GM10248 (cell line): ENCODE measurements at regions not wholly inside any gene's neighbourhood (a gene's known extent, or its start where the extent isn't known, plus 50 kb on each side); places are given as distances from the start of the nearest gene placed in this dataset.

Experiments used
- CTCF ChIA-PET: fragments of 300-600 bp; sonication (Branson Sonifier 250); formaldehyde crosslinking; extraction: SDS; loops from one replicate; lab custom pipeline; 2021; ENCODE audit warnings: antibody characterized with exemption; lab: Yijun Ruan, JAX
- POLR2A ChIA-PET: fragments of 350-650 bp; sonication (Branson Sonifier 250); formaldehyde crosslinking; extraction: SDS; loops from one replicate; lab custom pipeline; 2020; ENCODE audit warnings: antibody characterized with exemption; lab: Yijun Ruan, JAX
- DNase-seq: peaks from one replicate; pipeline ENCODE4 v3.0.0; 2012; ENCODE audit errors: extremely low spot score
- CTCF ChIP-seq: IDR thresholded peaks from 2 replicates; pipeline ENCODE4 v1.5.1; 2012; ENCODE audit warnings: mild to moderate bottlenecking, low read depth; ENCODE audit errors: extremely low read depth, missing control alignments, control extremely low read depth

- TF ChIP-seq CTCF: no peak
- ChIA-PET POLR2A (no interaction called here), CTCF (interaction anchor here (1.1 to 3.5 kb wide), 2 partner anchors 9 to 25 kb away, joined by 5 to 13 read pairs; no protein-coding TSS in a partner anchor)
- DNase-seq: no peak
These were observed 768.7 kb downstream of the ETS1 start for GRCh38 chr11:127818625-127819024.

- DNase-seq: no peak
- no peak for TF ChIP-seq CTCF
- ChIA-PET POLR2A (no interaction called here), CTCF (interaction anchor here (0.8 kb wide), 1 partner anchor 26 kb away, joined by 4 read pairs; no protein-coding TSS in a partner anchor)
These were observed 770.4 kb downstream of the ETS1 start for GRCh38 chr11:127816962-127817361.

GRCh38 chr11:127815331-127815730, 772.0 kb downstream of the ETS1 start:
- ChIA-PET POLR2A (no interaction called here), CTCF (interaction anchor here (1.1 kb wide), 1 partner anchor 12 kb away, joined by 3 read pairs; no protein-coding TSS in a partner anchor)
- no peak for DNase-seq
- no peak for TF ChIP-seq CTCF

- ChIA-PET POLR2A (no interaction called here), CTCF (no interaction called here)
- no peak for TF ChIP-seq CTCF
- no peak for DNase-seq
These were observed 780.9 kb downstream of the ETS1 start for GRCh38 chr11:127806501-127806900.

- no peak for TF ChIP-seq CTCF
- POLR2A ChIA-PET: no interaction called here
- no peak for DNase-seq
- CTCF ChIA-PET: no interaction called here
These were observed 781.6 kb downstream of the ETS1 start for GRCh38 chr11:127805771-127806170.

GRCh38 chr11:127804747-127805400, 782.5 kb downstream of the ETS1 start:
- ChIA-PET CTCF (no interaction called here), POLR2A (no interaction called here)
- no peak for TF ChIP-seq CTCF
- DNase-seq: no peak

GRCh38 chr11:127803755-127804154, 783.6 kb downstream of the ETS1 start:
- ChIA-PET POLR2A (no interaction called here), CTCF (interaction anchor here (1.1 kb wide), 1 partner anchor 37 kb away, joined by 3 read pairs; no protein-coding TSS in a partner anchor)
- no peak for DNase-seq
- no peak for TF ChIP-seq CTCF
